HG03280 (cell line): ENCODE measurements at regions not wholly inside any gene's neighbourhood (a gene's known extent, or its start where the extent isn't known, plus 50 kb on each side); places are given as distances from the start of the nearest gene placed in this dataset.

Experiments
- ATAC-seq: cut with Tn5 transposase; IDR thresholded peaks from one replicate; pipeline ENCODE4 v1.9.1; 2021; ENCODE audit warnings: mild to moderate bottlenecking, moderate library complexity; ENCODE audit not compliant: unreplicated experiment

DNA sequence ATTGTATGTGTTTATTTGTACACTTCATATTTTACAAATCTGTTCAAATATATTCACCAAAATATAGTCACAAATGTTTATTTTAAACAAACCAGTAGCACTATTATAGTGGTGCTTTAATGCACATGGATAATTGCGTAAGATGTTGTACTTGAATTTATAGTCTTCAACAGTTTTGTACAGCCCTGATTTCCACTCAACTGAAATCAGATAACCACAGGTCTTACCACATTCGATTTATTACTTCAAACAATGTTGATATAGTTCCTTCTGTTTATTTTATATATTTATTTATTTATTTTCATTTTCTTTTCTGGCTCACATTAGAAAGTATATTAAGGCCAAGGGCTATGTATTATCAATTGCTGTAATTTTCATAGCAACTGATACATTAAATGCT is 99.4 kb upstream of the ZNF804A start:
- no peak for ATAC-seq

- ATAC-seq: no peak
These were observed 94.1 kb upstream of the ZNF804A start for GRCh38 chr2:184504252-184504651.

DNA sequence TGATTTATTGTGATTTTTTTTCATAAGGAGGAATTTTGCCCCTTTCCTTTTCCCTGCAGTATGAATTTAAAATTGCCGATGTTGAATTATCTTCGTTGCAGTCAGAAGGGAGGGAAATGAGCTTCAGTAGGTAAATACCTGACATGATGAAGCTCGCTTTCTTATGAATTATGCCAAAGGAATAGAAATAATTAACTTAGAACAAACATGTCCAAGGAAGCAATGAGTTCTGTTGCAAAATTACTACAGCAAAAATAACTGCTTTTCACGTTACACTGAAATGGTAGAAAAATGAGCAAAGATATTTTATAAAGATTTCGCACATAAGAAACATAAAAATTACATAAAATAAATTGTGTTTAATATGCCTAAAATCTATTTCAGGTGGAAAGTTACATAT is 91.1 kb upstream of the ZNF804A start:
- no peak for ATAC-seq

DNA sequence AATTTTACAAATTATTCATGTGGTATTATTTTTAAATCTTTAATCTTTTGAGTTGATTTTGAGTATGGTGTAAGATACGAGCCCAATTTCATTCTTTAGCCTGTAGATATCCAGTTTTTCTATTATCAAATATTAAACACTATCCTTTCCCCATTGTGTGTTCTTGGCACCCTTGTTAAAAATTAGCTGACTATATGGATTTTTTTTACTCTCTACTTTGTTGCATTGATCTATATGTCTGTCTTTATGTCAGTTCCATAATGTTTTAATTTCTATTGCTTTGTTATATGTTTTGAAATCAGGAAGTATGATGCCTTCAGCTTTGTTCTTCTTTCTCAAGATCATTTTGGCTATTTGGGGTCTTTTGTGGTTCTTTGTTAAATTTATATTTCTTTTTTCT is 80.9 kb upstream of the ZNF804A start:
- ATAC-seq: no peak

DNA sequence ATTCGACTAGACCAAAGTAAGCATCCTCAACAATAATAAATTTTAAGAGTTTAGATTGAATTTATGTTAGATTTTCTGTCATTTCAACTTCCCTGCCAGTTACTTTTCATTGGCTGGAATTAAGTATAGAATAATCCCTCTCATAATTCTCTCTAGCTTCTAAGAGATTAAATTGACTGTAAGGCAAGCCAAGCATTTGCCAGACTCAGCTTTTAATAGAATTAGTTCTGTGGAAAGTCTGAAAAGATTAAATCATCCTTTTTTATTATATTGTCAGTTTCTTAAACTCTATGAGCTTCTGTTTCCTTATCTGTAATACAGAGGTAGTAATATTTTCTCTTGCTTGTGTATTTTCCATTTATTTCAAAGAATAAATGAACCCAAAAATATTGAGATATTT is 77.9 kb upstream of the ZNF804A start:
- ATAC-seq: no peak

- ATAC-seq: no peak
These were observed 74.6 kb upstream of the ZNF804A start for GRCh38 chr2:184523732-184524131.

DNA sequence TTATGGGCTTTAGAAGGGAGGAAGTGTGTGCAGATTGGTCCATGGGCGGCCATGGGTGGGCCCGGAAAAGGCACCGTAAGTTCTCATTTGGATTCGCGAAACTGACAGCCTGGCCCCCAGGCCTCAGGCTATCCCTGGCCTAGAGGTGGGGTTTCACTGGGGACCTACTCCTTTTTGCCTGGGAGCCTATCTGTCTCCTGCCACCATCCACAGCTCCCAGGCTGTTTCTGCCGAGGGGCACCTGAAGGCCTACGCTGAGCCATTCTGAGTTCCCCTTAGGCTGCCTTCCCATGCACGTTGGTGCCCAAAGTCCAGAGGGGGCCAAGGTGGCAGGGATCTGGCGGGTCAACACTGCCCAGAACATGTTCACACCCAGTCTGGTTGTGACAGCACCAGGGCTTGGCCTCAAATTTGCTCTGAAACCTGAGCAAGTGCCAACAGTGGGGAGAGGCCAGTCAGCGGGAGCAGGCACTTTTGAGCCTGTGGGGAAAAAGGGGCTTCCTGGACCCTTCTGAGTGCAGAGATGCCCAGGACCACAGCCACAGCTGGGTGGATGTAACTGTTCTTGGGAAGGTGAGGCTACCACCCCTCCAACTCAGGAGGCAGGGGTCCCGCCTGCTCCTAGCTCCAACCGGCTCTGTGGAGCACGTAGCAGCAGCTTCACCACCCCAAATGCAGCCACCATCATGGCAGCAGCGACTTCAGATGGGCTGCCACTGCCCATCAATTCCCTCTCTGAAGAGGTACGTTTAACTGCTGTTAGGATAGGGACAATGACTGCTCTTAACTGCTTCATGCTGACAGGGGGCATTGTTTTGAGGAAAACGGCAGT is 73.6 kb upstream of the ZNF804A start:
- ATAC-seq: no peak

DNA sequence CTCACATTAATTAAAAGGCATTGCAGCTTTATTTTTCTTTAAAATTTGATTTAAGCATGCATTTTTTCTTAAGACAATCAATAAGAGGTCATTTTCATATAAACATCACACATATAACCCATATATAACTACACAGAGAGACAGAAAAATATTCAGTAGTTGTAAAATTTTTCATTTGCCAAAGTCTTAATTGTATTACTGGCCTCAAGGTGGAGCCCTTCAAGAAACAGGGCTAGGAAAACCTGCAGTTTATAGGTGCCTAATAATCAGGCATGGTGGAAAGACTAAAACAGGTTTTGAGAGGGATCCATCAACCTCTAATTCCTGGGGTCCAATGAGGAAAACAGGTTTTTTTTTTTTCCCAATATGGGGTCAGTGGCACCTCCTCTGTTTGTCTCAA is 71.3 kb upstream of the ZNF804A start:
- no peak for ATAC-seq

DNA sequence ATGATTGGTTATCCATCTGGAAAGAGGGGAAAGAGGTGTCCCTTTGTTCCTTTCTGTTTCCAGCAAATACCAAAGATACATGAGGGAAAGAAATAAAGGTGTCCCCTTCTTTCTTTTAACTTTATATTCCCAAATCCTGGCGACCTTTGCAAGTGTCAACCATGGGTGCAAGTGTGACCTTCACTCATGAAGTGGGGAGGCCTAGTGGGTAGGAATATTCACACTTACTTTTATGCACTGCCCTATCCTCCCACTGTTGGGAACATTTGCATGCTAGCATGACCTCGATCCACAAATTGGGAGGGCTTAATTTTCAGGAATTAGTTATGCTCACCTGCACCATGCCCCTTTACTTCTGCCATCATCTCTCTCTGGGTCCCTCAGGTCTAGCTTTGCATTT is 70.2 kb upstream of the ZNF804A start:
- no peak for ATAC-seq

GRCh38 chr2:184530239-184530638 is 68.1 kb upstream of the ZNF804A start:
- ATAC-seq: no peak

DNA sequence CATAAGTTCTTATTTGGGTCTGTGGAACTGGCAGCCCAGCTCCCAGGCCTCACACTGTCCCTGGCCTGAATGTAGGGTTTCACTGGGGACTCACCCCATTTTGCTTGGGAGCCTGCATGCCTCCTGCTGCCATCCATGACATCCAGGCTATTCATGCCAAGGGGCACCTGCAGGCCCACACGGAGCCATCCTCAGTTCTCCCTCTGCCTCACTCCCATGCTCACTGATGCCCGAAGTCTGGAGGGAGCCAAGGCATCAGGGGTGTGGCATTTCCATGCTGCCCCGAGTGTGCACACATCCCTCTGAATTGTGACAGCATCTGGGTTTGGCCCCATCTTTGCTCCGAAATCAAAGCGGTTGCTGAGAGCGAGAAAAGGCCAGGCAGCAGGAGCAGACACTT is 67.4 kb upstream of the ZNF804A start:
- no peak for ATAC-seq

DNA sequence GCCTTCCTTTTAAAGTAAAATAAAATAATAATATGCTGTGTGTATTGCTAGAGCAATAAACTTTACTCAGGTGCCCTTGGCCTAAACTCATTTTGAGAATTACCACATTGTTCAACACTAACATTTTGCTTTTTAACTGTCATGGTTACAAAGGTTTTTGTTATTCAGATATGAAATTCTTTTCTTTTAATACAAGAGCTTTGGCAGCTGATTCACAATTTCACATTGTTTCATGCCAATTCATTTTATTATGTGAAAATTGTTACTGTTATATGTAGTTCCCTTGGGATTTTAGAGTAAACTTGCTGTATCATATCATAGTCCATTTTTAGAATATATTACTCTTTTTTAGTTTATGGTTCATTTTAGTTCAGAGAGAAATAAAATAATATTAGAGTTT is 65.8 kb upstream of the ZNF804A start:
- ATAC-seq: no peak

DNA sequence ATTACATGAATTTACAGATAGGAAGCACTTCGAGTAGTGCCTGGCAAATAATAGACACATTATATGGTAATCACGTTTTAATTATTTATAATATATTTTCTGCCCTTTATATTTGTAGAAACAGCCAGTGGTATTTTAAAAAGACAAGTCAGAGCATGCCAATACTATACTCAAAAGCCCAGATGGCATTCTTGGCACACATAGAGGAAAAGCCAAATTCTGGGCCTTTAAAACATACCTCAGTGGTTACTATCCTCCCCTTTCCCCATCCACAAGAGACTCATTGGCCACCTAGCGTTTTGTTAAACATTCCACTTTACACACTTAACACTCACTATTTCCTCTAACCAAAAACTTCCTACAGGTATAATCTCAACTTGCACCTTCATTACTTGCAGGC is 63.3 kb upstream of the ZNF804A start:
- ATAC-seq: no peak

DNA sequence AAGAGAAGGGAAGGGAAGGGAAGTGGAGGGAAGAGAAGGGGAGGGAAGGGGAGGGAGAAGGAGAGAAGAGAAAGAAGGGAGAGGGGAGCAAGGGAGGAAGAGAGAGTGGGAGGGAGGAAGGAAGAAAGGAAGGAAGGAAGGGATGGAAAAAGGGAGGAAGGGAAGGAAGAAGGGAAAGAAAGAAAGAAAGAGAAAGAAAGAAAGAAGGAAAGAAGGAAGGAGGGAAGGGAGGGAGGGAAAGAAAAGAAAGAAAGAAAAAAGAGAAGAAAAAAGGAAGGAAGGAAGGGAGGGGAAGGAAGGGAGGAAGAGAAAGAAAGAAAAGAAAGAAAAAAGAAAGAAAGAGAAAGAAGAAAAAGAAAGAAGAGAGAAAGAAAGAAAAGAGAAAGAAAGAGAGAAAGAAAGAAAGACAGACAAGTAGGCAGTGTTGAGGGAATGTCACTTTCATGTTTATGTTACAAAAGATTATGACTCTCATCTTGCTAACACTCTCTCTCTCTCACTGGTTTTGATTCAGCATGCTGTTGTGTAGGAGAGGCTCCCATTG is 58.0 kb upstream of the ZNF804A start:
- ATAC-seq: no peak

- no peak for ATAC-seq
These were observed 56.7 kb upstream of the ZNF804A start for GRCh38 chr2:184541591-184541990.

DNA sequence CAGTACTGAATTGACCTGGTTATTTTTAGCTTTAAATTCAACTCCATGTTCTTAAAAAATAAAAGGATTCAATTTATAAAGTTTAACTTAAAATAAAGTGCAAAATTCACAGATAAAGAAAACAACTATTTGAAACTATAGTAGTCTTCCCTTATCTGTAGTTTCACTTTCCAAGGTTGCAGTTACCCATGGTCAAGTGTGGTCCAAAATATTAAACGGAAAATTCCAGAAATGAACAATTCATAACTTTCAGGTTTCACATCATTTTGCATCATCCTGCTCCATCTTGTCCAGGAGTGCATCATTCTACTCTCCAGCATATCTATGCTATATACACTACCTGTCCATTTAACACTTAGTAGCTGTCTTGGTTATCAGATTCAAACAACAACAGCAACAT is 54.5 kb upstream of the ZNF804A start:
- no peak for ATAC-seq
